ENCODE measurements at regions not wholly inside any gene's neighbourhood (a gene's known extent, or its start where the extent isn't known, plus 50 kb on each side); places are given as distances from the start of the nearest gene placed in this dataset.

GRCh38 chr2:118249531-118249930 is 161.3 kb downstream of the INSIG2 start:
- no peak for TF ChIP-seq CTCF (IDR thresholded peaks at IDR 0.05; ENCODE audit: low read depth, low read length, missing control alignments)
- no peak for DNase-seq
- Histone ChIP-seq H3K27me3 (replicated peaks) (no peaks in the 10 kb centered on the region), H3K36me3 (replicated peaks) (no peaks in the 10 kb centered on the region), H3K4me3 (ENCODE audit: low read depth, low read length) (no peak overlapping the region), H3K27ac (no peak overlapping the region)
- in situ Hi-C loops (cut with HindIII; ENCODE audit: low pct_ligation_motif_present, low sequenced_read_pairs), result no loop called here

- no peak overlapping the region for H3K27ac ChIP-seq
- TF ChIP-seq CTCF (IDR thresholded peaks at IDR 0.05; ENCODE audit: low read depth, low read length, missing control alignments), result no peak
- in situ Hi-C loops (cut with HindIII; ENCODE audit: low pct_ligation_motif_present, low sequenced_read_pairs), result no loop called here
Measured at GRCh38 chr2:118246726-118247125, 158.5 kb downstream of the INSIG2 start.

GRCh38 chr2:118246079-118246478 is 157.8 kb downstream of the INSIG2 start:
- no peak for DNase-seq
- no peak overlapping the region for H3K4me3 ChIP-seq (ENCODE audit: low read depth, low read length)
- in situ Hi-C loops (cut with HindIII; ENCODE audit: low pct_ligation_motif_present, low sequenced_read_pairs), result no loop called here
- no peak for TF ChIP-seq CTCF (IDR thresholded peaks at IDR 0.05; ENCODE audit: low read depth, low read length, missing control alignments)
- H3K36me3 ChIP-seq (replicated peaks), result no peaks in the 10 kb centered on the region
- H3K27ac ChIP-seq, result no peak overlapping the region
- no peaks in the 10 kb centered on the region for H3K27me3 ChIP-seq (replicated peaks)

More at GRCh38 chr2:118246726-118247125, 158.5 kb downstream of the INSIG2 start:
- H3K4me3 ChIP-seq (ENCODE audit: low read depth, low read length), result no peak overlapping the region
- no peaks in the 10 kb centered on the region for H3K36me3 ChIP-seq (replicated peaks)
- H3K27me3 ChIP-seq (replicated peaks), result no peaks in the 10 kb centered on the region
- no peak for DNase-seq

GRCh38 chr2:118244686-118245085 is 156.4 kb downstream of the INSIG2 start:
- H3K36me3 ChIP-seq (replicated peaks), result no peaks in the 10 kb centered on the region
- no peak overlapping the region for H3K27ac ChIP-seq
- H3K27me3 ChIP-seq (replicated peaks), result no peaks in the 10 kb centered on the region
- TF ChIP-seq CTCF (IDR thresholded peaks at IDR 0.05; ENCODE audit: low read depth, low read length, missing control alignments), result no peak
- no peak for DNase-seq
- no peak overlapping the region for H3K4me3 ChIP-seq (ENCODE audit: low read depth, low read length)
- in situ Hi-C loops (cut with HindIII; ENCODE audit: low pct_ligation_motif_present, low sequenced_read_pairs), result no loop called here

- DNase-seq, result no peak
- Histone ChIP-seq H3K36me3 (replicated peaks) (no peaks in the 10 kb centered on the region), H3K27ac (no peak overlapping the region), H3K27me3 (replicated peaks) (no peaks in the 10 kb centered on the region), H3K4me3 (ENCODE audit: low read depth, low read length) (no peak overlapping the region)
- in situ Hi-C loops (cut with HindIII; ENCODE audit: low pct_ligation_motif_present, low sequenced_read_pairs), result no loop called here
- no peak for TF ChIP-seq CTCF (IDR thresholded peaks at IDR 0.05; ENCODE audit: low read depth, low read length, missing control alignments)
Measured at GRCh38 chr2:118243031-118243430, 154.8 kb downstream of the INSIG2 start.

GRCh38 chr2:118242216-118242615 is 153.9 kb downstream of the INSIG2 start:
- H3K36me3 ChIP-seq (replicated peaks), result no peaks in the 10 kb centered on the region
- in situ Hi-C loops (cut with HindIII; ENCODE audit: low pct_ligation_motif_present, low sequenced_read_pairs), result no loop called here
- no peak overlapping the region for H3K4me3 ChIP-seq (ENCODE audit: low read depth, low read length)
- no peak for DNase-seq
- no peaks in the 10 kb centered on the region for H3K27me3 ChIP-seq (replicated peaks)
- no peak for TF ChIP-seq CTCF (IDR thresholded peaks at IDR 0.05; ENCODE audit: low read depth, low read length, missing control alignments)
- H3K27ac ChIP-seq, result no peak overlapping the region
